Activated CD8-positive, alpha-beta T cell treated with anti-CD3 and anti-CD28 coated beads for 36 hours (primary cell): ENCODE measurements at regions not wholly inside any gene's neighbourhood (a gene's known extent, or its start where the extent isn't known, plus 50 kb on each side); places are given as distances from the start of the nearest gene placed in this dataset.

Experiments
- ATAC-seq: fragments of 200-7000 bp; cut with Tn5 transposase; one replicate; pipeline ENCODE4 v1.10.0; 2021; ENCODE audit warnings: mild to moderate bottlenecking, moderate library complexity
- CTCF ChIA-PET: fragments of 350-600 bp; sonication (Branson Sonifier 250); formaldehyde crosslinking; loops from one replicate; lab custom pipeline; 2021; ENCODE audit warnings: antibody characterized with exemption; lab: Charles Lee
- POLR2A ChIA-PET: fragments of 350-600 bp; sonication (Branson Sonifier 250); formaldehyde crosslinking; loops from one replicate; lab custom pipeline; 2021; ENCODE audit warnings: antibody characterized with exemption; lab: Charles Lee
- DNase-seq: peaks from one replicate; pipeline ENCODE4 v3.0.0-alpha.2; 2020
- H3K27ac Mint-ChIP-seq: one replicate; pipeline ENCODE4 v1.8.0; 2021; ENCODE audit warnings: mild to moderate bottlenecking, mixed read lengths
- H3K27me3 Mint-ChIP-seq: one replicate; pipeline ENCODE4 v1.8.0; 2021; ENCODE audit warnings: mixed read lengths
- H3K36me3 Mint-ChIP-seq: one replicate; pipeline ENCODE4 v1.8.0; 2021; ENCODE audit warnings: low read depth, mixed read lengths
- H3K4me1 Mint-ChIP-seq: one replicate; pipeline ENCODE4 v1.8.0; 2021; ENCODE audit warnings: low read depth, mixed read lengths
- H3K4me3 Mint-ChIP-seq: one replicate; pipeline ENCODE4 v1.8.0; 2021; ENCODE audit warnings: mild to moderate bottlenecking, moderate library complexity, mixed read lengths
- H3K9me3 Mint-ChIP-seq: one replicate; pipeline ENCODE4 v1.8.0; 2021; ENCODE audit warnings: mixed read lengths
- intact Hi-C: fragments of 100-400 bp; cut with micrococcal nuclease; formaldehyde crosslinking; loops from one replicate; pipeline ENCODE4 v1.10.0; 2022
- TF ChIP-seq, protein P1 (sequence below): fragments of 200-600 bp; IDR thresholded peaks from one replicate; pipeline ENCODE4 v1.8.0; 2022; ENCODE audit warnings: antibody characterized with exemption, mild to moderate bottlenecking

GRCh38 chr22:49163258-49163959 is 664.3 kb downstream of the BRD1 start:
- POLR2A ChIA-PET: no interaction called here
- CTCF ChIA-PET: no interaction called here
- TF ChIP-seq, protein P1, sequence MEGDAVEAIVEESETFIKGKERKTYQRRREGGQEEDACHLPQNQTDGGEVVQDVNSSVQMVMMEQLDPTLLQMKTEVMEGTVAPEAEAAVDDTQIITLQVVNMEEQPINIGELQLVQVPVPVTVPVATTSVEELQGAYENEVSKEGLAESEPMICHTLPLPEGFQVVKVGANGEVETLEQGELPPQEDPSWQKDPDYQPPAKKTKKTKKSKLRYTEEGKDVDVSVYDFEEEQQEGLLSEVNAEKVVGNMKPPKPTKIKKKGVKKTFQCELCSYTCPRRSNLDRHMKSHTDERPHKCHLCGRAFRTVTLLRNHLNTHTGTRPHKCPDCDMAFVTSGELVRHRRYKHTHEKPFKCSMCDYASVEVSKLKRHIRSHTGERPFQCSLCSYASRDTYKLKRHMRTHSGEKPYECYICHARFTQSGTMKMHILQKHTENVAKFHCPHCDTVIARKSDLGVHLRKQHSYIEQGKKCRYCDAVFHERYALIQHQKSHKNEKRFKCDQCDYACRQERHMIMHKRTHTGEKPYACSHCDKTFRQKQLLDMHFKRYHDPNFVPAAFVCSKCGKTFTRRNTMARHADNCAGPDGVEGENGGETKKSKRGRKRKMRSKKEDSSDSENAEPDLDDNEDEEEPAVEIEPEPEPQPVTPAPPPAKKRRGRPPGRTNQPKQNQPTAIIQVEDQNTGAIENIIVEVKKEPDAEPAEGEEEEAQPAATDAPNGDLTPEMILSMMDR: no peak
- intact Hi-C loops: no loop called here
- Mint-ChIP-seq H3K4me1 (no peaks in the 10 kb centered on the region), H3K27ac (no peak overlapping the region), H3K36me3 (no peaks in the 10 kb centered on the region), H3K9me3 (no peaks in the 10 kb centered on the region), H3K27me3 (no peaks in the 10 kb centered on the region), H3K4me3 (no peak overlapping the region)
- DNase-seq (no peak), ATAC-seq (no peak)

GRCh38 chr22:49162841-49163240 is 664.8 kb downstream of the BRD1 start:
- Mint-ChIP-seq H3K4me1 (no peaks in the 10 kb centered on the region), H3K4me3 (no peak overlapping the region), H3K9me3 (no peaks in the 10 kb centered on the region), H3K36me3 (no peaks in the 10 kb centered on the region), H3K27me3 (no peaks in the 10 kb centered on the region), H3K27ac (no peak overlapping the region)
- TF ChIP-seq, protein P1: no peak
- CTCF ChIA-PET: no interaction called here
- POLR2A ChIA-PET: no interaction called here
- intact Hi-C loops: no loop called here
- DNase-seq: no peak
- no peak for ATAC-seq

DNA sequence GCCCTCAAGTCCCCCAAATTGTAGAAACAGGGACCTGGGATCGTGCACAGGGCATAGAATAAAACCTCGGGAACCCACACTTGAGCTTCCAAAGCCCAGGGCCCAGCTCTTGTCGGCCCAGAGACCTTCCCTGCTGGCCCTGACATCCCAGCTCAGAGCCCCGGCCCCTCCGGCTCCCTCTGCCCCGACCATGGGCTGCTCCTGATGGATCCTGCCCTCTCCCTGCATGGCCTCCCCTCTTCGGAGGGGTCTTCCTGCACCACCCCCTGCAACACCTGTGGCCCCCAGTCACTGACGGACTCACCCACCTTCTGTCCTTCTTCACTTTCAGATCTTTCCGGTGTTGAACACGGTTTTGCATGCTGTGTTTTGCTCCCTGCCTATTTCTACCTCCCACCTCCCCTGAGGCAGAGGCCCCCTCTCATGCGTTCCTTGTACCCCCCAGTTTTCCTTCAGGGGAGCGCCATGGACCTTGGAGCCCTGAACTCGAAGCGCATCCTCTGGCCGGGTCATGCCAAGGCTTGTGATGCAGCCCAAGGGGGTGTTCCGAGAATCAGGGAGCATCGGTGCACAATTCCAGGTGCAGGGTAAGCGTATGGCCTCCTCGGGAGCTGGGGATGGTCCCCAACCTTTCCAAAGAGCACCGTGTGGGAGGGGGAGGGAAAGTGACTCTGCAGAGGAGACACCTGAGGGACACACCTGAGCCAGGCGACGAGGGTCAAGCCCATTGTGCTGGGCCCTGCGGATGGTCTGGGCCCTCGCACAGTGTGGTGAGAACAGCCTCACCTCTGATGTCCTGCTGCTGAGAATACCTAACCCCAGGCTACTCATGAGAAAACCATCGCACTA is 666.4 kb downstream of the BRD1 start:
- intact Hi-C loops: no loop called here
- no peak for DNase-seq
- POLR2A ChIA-PET: no interaction called here
- Mint-ChIP-seq H3K27ac (no peak overlapping the region), H3K27me3 (no peaks in the 10 kb centered on the region), H3K9me3 (no peaks in the 10 kb centered on the region), H3K4me1 (no peaks in the 10 kb centered on the region), H3K36me3 (no peaks in the 10 kb centered on the region), H3K4me3 (no peak overlapping the region)
- TF ChIP-seq, protein P1: no peak
- ATAC-seq: no peak
- CTCF ChIA-PET: no interaction called here

GRCh38 chr22:49160261-49161001 is 667.2 kb downstream of the BRD1 start:
- no peak overlapping the region for H3K27ac Mint-ChIP-seq
- H3K4me3 Mint-ChIP-seq: no peak overlapping the region
- intact Hi-C loops: no loop called here
- no peak for DNase-seq
- H3K36me3 Mint-ChIP-seq: no peaks in the 10 kb centered on the region
- ATAC-seq: no peak
- CTCF ChIA-PET: no interaction called here
- POLR2A ChIA-PET: no interaction called here
- TF ChIP-seq, protein P1: no peak
- no peaks in the 10 kb centered on the region for H3K27me3 Mint-ChIP-seq
- H3K9me3 Mint-ChIP-seq: peaks cover 2% of the 10 kb centered on the region
- no peaks in the 10 kb centered on the region for H3K4me1 Mint-ChIP-seq
